ENCODE measurements at regions not wholly inside any gene's neighbourhood (a gene's known extent, or its start where the extent isn't known, plus 50 kb on each side); places are given as distances from the start of the nearest gene placed in this dataset.

DNA sequence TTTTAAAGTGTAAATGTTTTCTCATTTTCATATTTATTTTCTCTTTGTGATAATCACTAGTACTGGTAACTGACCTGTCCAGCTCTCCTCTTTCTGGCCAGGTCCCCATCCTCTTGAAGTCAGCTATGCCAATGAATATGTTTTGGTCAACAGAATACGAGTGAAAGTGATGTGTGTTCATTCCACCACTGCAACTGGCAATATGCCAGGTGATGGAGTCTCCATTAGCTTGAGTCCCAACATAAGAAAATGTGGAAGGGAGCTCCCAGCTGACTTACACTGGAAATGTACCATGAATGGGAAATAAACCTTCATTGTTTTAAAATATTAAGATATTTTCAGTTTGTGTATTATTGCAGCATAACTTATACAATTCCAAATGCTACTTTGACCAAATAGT lies 75.8 kb downstream of the CCDC34 start:
- Mint-ChIP-seq H3K4me1 (no peaks in the 10 kb centered on the region), H3K36me3 (ENCODE audit: low read depth) (no peaks in the 10 kb centered on the region), H3K9me3 (peaks cover 11% of the 10 kb centered on the region), H3K27ac (no peak overlapping the region), H3K27me3 (no peaks in the 10 kb centered on the region), H3K4me3 (no peak overlapping the region)
- CTCF ChIA-PET: no interaction called here
- no peak for DNase-seq
- POLR2A ChIA-PET: no interaction called here

DNA sequence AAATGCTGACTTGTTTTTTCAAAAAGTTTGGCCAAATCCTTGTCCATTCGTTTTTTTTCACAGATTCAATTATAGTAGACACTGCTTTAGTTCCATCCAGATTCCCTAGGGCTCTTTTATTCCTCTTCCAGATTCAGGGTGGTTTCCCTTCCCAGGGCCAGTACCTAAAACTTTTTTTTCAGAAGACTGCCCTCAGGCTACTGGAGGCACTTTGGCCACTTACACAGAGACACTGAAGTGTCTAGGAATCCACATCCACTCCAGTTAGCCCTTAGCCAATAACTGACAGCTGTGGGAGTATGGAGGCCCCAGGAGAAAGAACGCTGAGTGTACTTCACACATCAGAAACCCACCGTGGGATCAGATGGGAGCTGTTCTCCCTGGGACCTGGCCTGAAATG lies 77.3 kb downstream of the CCDC34 start:
- Mint-ChIP-seq H3K4me1 (no peaks in the 10 kb centered on the region), H3K9me3 (no peaks in the 10 kb centered on the region), H3K27ac (no peak overlapping the region), H3K4me3 (no peak overlapping the region), H3K36me3 (ENCODE audit: low read depth) (no peaks in the 10 kb centered on the region), H3K27me3 (no peaks in the 10 kb centered on the region)
- POLR2A ChIA-PET: no interaction called here
- DNase-seq: no peak
- CTCF ChIA-PET: no interaction called here

DNA sequence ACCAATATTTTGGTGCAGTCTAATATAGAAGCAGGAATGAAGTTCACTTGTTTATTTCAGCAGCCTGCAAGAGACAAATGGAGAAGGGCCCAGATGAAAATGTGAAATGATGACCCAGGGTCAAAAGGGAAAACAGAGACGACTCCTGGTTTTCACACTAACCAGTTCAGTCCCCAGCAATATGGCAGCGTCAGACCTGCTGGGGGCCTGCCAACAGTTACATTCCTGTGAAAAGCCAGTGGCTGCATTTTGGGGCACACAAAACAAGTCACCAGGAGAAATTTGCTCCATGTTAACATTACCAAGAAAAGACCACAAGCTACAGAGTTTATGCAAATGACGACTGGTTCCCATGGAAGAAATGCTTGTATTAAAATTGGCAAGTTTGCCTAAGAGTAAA lies 80.2 kb downstream of the CCDC34 start:
- Mint-ChIP-seq H3K27me3 (peaks cover 2% of the 10 kb centered on the region), H3K4me3 (no peak overlapping the region), H3K36me3 (ENCODE audit: low read depth) (no peaks in the 10 kb centered on the region), H3K9me3 (no peaks in the 10 kb centered on the region), H3K27ac (no peak overlapping the region), H3K4me1 (no peaks in the 10 kb centered on the region)
- POLR2A ChIA-PET: no interaction called here
- DNase-seq: no peak
- CTCF ChIA-PET: interaction anchor here (1.4 kb wide), 1 partner anchor 25 kb away, joined by 3 read pairs; no protein-coding TSS in a partner anchor

DNA sequence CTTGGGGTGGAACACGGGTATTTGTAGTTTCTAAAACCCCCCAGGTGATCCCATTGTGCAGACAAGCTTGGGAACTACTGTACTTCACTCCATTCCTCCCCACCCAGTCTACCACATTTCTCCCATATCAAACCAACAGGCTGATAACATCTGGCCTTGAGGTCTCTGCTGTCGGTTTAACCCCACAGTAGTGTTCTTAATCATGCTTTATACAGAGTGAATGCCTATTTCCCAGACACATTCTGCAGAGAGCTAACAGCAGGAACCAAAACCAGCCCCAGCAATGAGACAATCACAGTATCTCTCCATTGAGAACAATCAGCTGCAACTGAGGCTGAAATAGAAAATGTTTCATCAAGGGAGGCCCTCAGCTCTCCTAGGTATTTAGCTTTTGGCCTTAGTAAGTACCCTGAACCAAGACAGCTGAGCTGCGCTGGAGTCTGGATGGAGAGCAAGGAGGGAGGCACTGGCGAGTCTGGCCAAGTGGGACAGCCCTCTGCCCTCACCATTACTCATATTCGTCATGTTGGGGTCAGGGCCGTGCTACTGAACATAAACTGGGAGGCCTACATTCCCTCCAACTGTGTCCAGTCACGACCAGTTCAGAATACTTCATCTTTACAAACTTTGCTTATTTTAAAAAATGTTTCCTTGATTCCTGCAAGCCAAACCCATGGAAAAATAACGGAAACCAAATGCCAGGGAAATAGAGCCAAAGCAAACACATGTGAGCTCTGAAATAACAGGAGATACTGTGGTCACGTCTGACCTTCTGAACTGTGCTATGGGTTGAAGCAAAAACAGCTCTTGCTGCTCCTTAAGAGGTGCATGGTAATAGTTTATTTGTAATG lies 81.0 kb downstream of the CCDC34 start:
- DNase-seq: no peak

DNA sequence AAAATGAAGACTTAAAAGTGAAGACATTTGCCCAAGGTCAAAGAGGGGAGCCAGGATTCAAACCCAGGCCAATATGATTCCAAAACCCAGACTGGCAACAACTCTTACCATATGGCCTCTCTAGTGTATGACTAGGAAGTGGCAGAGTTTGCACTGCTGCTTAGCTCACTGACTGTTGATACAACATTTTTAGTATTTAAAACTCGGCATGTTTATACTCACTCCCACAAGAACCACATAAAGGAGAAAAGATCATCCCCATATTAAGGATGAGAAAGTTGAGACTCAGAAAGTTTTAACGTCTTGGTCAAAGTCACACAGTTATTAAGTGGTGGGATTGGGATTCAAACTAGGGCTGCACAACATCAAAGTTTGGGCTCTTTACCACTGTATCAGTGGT lies 81.7 kb downstream of the CCDC34 start:
- H3K27me3 Mint-ChIP-seq: peaks cover 5% of the 10 kb centered on the region
- DNase-seq: no peak
- H3K9me3 Mint-ChIP-seq: no peaks in the 10 kb centered on the region
- H3K36me3 Mint-ChIP-seq (ENCODE audit: low read depth): no peaks in the 10 kb centered on the region
- POLR2A ChIA-PET: no interaction called here
- no peaks in the 10 kb centered on the region for H3K4me1 Mint-ChIP-seq
- H3K4me3 Mint-ChIP-seq: no peak overlapping the region
- CTCF ChIA-PET: no interaction called here
- no peak overlapping the region for H3K27ac Mint-ChIP-seq

More for the DNA sequence above, 81.0 kb downstream of the CCDC34 start:
- ChIA-PET POLR2A (no interaction called here), CTCF (interaction anchor here (1.4 kb wide), 1 partner anchor 25 kb away, joined by 3 read pairs; no protein-coding TSS in a partner anchor)
- H3K4me3 Mint-ChIP-seq: no peak overlapping the region
- no peaks in the 10 kb centered on the region for H3K4me1 Mint-ChIP-seq
- no peaks in the 10 kb centered on the region for H3K9me3 Mint-ChIP-seq
- H3K27ac Mint-ChIP-seq: no peak overlapping the region
- peaks cover 5% of the 10 kb centered on the region for H3K27me3 Mint-ChIP-seq
- H3K36me3 Mint-ChIP-seq (ENCODE audit: low read depth): no peaks in the 10 kb centered on the region

DNA sequence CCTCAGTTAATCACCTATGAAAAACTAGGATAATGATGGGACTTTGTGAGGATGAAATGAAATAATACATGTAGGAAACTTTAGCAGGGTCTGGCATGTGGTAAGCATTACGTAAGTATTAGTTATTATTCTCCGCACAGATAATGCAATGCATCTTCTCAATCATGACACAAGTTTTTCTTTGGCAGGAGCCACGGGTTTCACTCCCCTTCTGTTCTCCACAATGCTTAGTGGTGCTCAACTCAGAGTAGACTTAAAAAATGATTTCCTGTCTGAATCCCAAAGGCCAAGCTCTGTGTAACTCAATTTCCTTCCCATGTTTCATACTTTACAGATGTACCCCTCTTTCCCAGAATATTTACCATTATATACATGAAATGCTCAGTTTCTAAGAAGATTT lies 82.9 kb downstream of the CCDC34 start:
- no peak overlapping the region for H3K27ac Mint-ChIP-seq
- H3K4me1 Mint-ChIP-seq: no peaks in the 10 kb centered on the region
- ChIA-PET POLR2A (no interaction called here), CTCF (interaction anchor here (0.7 kb wide), 1 partner anchor 190 kb away, joined by 5 read pairs; no protein-coding TSS in a partner anchor)
- H3K36me3 Mint-ChIP-seq (ENCODE audit: low read depth): no peaks in the 10 kb centered on the region
- H3K27me3 Mint-ChIP-seq: peaks cover 5% of the 10 kb centered on the region
- no peaks in the 10 kb centered on the region for H3K9me3 Mint-ChIP-seq
- DNase-seq: no peak
- H3K4me3 Mint-ChIP-seq: no peak overlapping the region

DNA sequence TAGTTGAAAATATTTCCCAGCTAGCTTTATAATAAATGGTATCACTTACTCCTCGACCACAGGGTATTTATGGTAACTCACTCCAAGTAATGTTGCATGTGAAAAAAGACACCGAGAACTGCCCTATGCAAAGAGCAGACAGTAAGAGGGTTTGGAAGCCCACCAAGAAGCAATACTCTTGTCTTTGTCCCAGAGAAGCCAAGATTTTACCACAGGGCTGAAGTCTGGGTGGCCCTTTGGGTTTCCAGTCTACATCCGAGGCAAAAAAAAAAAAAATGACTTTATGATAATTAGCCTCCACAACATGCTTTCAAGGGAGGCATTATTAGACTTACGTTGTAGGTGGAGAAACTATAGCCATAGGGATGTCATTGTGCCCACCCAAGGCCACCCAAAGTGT lies 83.6 kb downstream of the CCDC34 start:
- no peak overlapping the region for H3K4me3 Mint-ChIP-seq
- H3K36me3 Mint-ChIP-seq (ENCODE audit: low read depth): no peaks in the 10 kb centered on the region
- no peaks in the 10 kb centered on the region for H3K9me3 Mint-ChIP-seq
- H3K27ac Mint-ChIP-seq: no peak overlapping the region
- POLR2A ChIA-PET: no interaction called here
- no peaks in the 10 kb centered on the region for H3K4me1 Mint-ChIP-seq
- peaks cover 5% of the 10 kb centered on the region for H3K27me3 Mint-ChIP-seq
- DNase-seq: no peak
- CTCF ChIA-PET: no interaction called here

DNA sequence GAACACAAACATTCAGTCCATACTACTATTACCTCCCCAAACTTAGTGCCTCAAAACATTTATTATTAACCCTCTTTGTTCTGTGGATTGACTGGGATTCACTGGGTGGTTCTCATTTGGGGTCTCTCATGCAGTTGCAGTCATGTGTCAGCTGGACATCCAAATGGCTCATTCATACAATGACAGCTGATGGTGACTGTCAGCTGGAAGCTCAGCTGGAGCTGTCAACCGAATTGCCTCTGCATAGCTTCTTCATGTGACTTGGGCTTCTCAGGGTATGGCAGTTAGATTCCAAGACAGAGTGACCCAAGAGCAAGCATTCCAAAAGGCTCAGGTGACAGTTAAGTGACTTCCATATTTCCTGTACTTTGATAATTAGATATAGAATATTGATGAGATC lies 85.2 kb downstream of the CCDC34 start:
- H3K36me3 Mint-ChIP-seq (ENCODE audit: low read depth): no peaks in the 10 kb centered on the region
- no peak overlapping the region for H3K27ac Mint-ChIP-seq
- POLR2A ChIA-PET: no interaction called here
- H3K4me1 Mint-ChIP-seq: no peaks in the 10 kb centered on the region
- CTCF ChIA-PET: no interaction called here
- no peaks in the 10 kb centered on the region for H3K9me3 Mint-ChIP-seq
- H3K4me3 Mint-ChIP-seq: no peak overlapping the region
- peaks cover 5% of the 10 kb centered on the region for H3K27me3 Mint-ChIP-seq
- no peak for DNase-seq

DNA sequence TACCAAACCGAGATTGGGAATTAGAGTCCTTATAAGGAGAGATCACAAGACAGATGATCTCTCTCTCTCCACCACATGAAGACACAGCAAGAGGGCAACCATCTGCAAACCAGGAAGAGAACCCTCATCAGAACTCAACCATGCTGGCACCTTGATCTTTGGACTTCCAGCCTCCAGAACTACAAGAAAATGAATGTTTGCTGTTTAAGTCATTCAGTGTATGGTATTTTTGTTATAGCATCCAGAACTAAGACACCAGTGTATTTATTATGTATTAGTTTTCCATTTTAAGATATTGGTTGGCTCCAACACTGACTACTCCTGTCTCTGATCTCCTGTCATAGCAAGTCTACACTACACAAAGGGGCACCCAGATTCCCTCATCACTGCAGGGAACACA lies 86.9 kb downstream of the CCDC34 start:
- Mint-ChIP-seq H3K4me1 (no peaks in the 10 kb centered on the region), H3K9me3 (no peaks in the 10 kb centered on the region)

DNA sequence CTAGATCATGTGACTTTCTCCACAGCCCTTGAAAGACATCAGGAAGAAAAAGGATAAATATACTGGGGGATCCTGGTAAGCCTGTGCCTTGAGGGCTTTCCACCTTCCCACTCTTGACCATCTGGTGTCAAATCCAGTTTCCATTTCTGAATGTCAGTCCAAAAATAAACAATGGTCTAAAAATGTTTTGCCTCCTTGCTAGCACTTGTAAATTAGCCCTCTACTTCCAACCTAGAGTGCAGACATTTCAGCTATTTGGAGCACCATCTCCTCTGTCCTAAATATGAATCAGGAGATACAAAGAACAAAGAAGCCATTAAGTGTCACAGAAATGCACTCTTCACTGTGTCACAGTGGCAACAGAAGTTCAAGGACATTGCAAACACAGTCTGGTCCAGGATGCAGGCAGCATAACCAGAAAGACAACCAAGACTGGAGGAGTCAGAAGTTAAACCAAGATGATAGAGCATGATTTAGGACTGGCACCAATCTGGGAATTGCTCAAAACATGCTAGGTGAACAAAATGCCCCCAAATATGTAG lies 88.1 kb downstream of the CCDC34 start:
- H3K4me3 Mint-ChIP-seq: no peak overlapping the region
- H3K27ac Mint-ChIP-seq: no peak overlapping the region
- DNase-seq: no peak
- no peaks in the 10 kb centered on the region for H3K36me3 Mint-ChIP-seq (ENCODE audit: low read depth)
- no peaks in the 10 kb centered on the region for H3K9me3 Mint-ChIP-seq
- H3K4me1 Mint-ChIP-seq: no peaks in the 10 kb centered on the region
- H3K27me3 Mint-ChIP-seq: peaks cover 6% of the 10 kb centered on the region
- ChIA-PET CTCF (no interaction called here), POLR2A (no interaction called here)

More for the DNA sequence above, 86.9 kb downstream of the CCDC34 start:
- peaks cover 5% of the 10 kb centered on the region for H3K27me3 Mint-ChIP-seq
- CTCF ChIA-PET: no interaction called here
- no peaks in the 10 kb centered on the region for H3K36me3 Mint-ChIP-seq (ENCODE audit: low read depth)
- no peak for DNase-seq
- POLR2A ChIA-PET: no interaction called here
- no peak overlapping the region for H3K4me3 Mint-ChIP-seq
- no peak overlapping the region for H3K27ac Mint-ChIP-seq

DNA sequence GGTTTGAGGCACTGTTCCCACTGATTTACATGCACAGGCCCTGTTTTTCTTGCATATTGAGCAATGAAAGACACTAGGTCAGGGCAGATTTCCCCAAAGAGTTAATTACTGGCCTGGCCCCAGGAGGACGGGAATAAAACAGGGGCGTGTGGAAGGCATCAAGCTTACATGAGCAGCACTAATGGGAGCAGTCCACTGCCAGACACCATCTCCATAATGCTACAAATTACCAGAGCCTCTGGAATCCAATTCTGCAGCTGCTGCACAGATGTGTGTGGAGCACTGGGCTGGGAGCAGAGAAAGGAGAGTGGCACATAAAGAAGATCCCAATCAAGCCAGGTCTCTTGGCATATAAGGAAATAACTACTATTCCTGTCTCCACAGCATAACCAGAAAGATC lies 96.9 kb downstream of the CCDC34 start:
- Mint-ChIP-seq H3K36me3 (ENCODE audit: low read depth) (no peaks in the 10 kb centered on the region), H3K27ac (no peak overlapping the region), H3K4me3 (no peak overlapping the region), H3K4me1 (no peaks in the 10 kb centered on the region), H3K27me3 (peaks cover 9% of the 10 kb centered on the region), H3K9me3 (no peaks in the 10 kb centered on the region)
- CTCF ChIA-PET: no interaction called here
- POLR2A ChIA-PET: no interaction called here
- no peak for DNase-seq

DNA sequence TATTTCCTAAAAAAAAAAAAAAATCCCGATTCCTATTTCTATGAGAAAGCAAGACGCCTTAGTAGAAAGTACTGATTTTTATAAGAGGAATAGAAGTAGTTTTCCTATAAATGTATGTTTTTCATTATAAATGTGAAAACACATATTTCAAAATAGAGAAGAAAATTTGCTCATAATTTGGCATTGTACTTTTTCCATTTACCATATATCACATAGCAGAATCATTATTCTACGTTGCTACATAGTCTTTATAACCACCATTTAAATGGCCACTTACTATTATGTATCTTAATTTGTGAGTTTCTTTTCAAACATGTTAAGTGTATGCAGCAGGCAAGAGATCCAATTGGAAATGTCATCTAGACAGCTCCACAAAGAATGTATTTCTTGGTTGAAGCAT lies 99.0 kb downstream of the CCDC34 start:
- Mint-ChIP-seq H3K4me3 (no peak overlapping the region), H3K4me1 (no peaks in the 10 kb centered on the region), H3K9me3 (no peaks in the 10 kb centered on the region), H3K36me3 (ENCODE audit: low read depth) (no peaks in the 10 kb centered on the region), H3K27ac (no peak overlapping the region), H3K27me3 (peaks cover 5% of the 10 kb centered on the region)
- CTCF ChIA-PET: no interaction called here
- POLR2A ChIA-PET: no interaction called here
- no peak for DNase-seq

DNA sequence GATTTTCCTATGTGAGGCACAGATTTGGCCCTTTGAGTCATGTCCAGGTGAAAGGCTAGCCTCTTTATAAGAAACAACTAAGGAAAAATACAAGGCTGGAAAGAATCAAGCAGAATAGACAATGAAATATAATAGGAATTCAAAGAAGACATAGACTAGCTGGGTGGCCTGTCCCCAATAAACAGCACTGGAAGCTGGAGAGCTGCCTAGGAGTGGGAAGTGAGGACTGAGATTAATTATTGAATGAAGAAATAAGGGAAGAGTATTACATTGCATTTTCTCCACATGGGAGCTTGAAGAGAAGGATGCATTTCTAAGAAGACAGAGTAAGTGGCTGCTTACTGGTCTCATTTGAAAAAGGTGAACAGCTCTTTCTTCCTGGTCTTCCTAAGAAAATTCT lies 100.0 kb downstream of the CCDC34 start:
- Mint-ChIP-seq H3K27me3 (peaks cover 5% of the 10 kb centered on the region), H3K4me3 (no peak overlapping the region), H3K36me3 (ENCODE audit: low read depth) (no peaks in the 10 kb centered on the region), H3K9me3 (no peaks in the 10 kb centered on the region), H3K27ac (no peak overlapping the region), H3K4me1 (no peaks in the 10 kb centered on the region)
- POLR2A ChIA-PET: no interaction called here
- no peak for DNase-seq
- CTCF ChIA-PET: no interaction called here

DNA sequence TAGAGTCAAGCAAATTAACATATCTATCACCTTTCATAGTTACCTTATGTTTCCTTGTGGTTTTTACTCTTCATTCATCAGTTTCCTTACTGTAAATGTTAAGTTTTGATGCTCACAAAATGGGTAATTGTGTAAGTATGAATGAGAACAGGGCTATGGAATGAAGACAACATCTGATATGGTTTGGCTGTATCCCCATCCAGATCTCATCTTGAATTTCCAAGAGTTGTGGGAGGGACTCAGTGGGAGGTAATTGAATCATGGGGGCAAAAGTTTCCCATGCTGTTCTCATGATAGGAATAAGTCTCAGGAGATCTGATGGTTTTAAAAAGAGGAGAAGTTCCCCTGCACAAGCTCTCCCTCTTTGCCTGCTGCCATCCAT lies 107.6 kb downstream of the CCDC34 start:
- H3K4me3 Mint-ChIP-seq: no peak overlapping the region
- H3K27me3 Mint-ChIP-seq: peaks cover 6% of the 10 kb centered on the region
- DNase-seq: no peak
- ChIA-PET CTCF (no interaction called here), POLR2A (no interaction called here)
- H3K9me3 Mint-ChIP-seq: no peaks in the 10 kb centered on the region
- H3K36me3 Mint-ChIP-seq (ENCODE audit: low read depth): no peaks in the 10 kb centered on the region
- H3K4me1 Mint-ChIP-seq: no peaks in the 10 kb centered on the region
- H3K27ac Mint-ChIP-seq: no peak overlapping the region
